ENCODE measurements at regions not wholly inside any gene's neighbourhood (a gene's known extent, or its start where the extent isn't known, plus 50 kb on each side); places are given as distances from the start of the nearest gene placed in this dataset.

GRCh38 chr7:79877874-79878465 is 256.7 kb upstream of the GNAI1 start:
- H3K9me3 ChIP-seq = no peaks in the 10 kb centered on the region
- H3K4me3 ChIP-seq = no peak overlapping the region
- no peaks in the 10 kb centered on the region for H3K36me3 ChIP-seq
- H3K4me1 ChIP-seq = no peaks in the 10 kb centered on the region
- ATAC-seq (no peak), DNase-seq (no peak)
- WGBS, 2 donors = 84 to 87% methylated on average over 3 of the region's 3 CpGs
- no peaks in the 10 kb centered on the region for H3K27me3 ChIP-seq
- H3K27ac ChIP-seq = no peak overlapping the region
- no peak for TF ChIP-seq CTCF (IDR thresholded peaks at IDR 0.05)
- intact Hi-C loops (cut with DNase I) = no loop called here

- no peak for TF ChIP-seq CTCF (IDR thresholded peaks at IDR 0.05)
These were observed 257.8 kb upstream of the GNAI1 start for GRCh38 chr7:79876848-79877252.

GRCh38 chr7:79874797-79875196 is 259.8 kb upstream of the GNAI1 start:
- no peaks in the 10 kb centered on the region for H3K27me3 ChIP-seq
- ATAC-seq = no peak
- no peak overlapping the region for H3K27ac ChIP-seq
- no peak for DNase-seq
- 64 to 74% methylated on average over 1 of the region's 1 CpG for WGBS, 2 donors
- intact Hi-C loops (cut with DNase I) = no loop called here
- H3K4me1 ChIP-seq = no peaks in the 10 kb centered on the region
- no peaks in the 10 kb centered on the region for H3K36me3 ChIP-seq
- no peak overlapping the region for H3K4me3 ChIP-seq
- H3K9me3 ChIP-seq = peaks cover 0 to 3% (median 0%) of the 10 kb centered on the region in 11 donors
- TF ChIP-seq CTCF (IDR thresholded peaks at IDR 0.05) = no peak

More at GRCh38 chr7:79876848-79877252, 257.8 kb upstream of the GNAI1 start:
- no peak overlapping the region for H3K4me3 ChIP-seq
- DNase-seq (no peak), ATAC-seq (no peak)
- intact Hi-C loops (cut with DNase I) = no loop called here
- H3K9me3 ChIP-seq = no peaks in the 10 kb centered on the region
- no peaks in the 10 kb centered on the region for H3K4me1 ChIP-seq
- 72 to 73% methylated on average over 6 of the region's 6 CpGs for WGBS, 2 donors
- no peaks in the 10 kb centered on the region for H3K36me3 ChIP-seq
- no peak overlapping the region for H3K27ac ChIP-seq
- H3K27me3 ChIP-seq = no peaks in the 10 kb centered on the region

- H3K4me3 ChIP-seq = no peak overlapping the region
- no peak for TF ChIP-seq CTCF (IDR thresholded peaks at IDR 0.05)
- H3K27ac ChIP-seq = no peak overlapping the region
- H3K27me3 ChIP-seq = no peaks in the 10 kb centered on the region
- intact Hi-C loops (cut with DNase I) = no loop called here
- H3K4me1 ChIP-seq = no peaks in the 10 kb centered on the region
- H3K9me3 ChIP-seq = peaks cover 0 to 8% (median 0%) of the 10 kb centered on the region in 11 donors
- 65 to 74% methylated on average over 2 of the region's 2 CpGs for WGBS, 2 donors
- no peak for DNase-seq
- no peaks in the 10 kb centered on the region for H3K36me3 ChIP-seq
- no peak for ATAC-seq
These were observed 262.5 kb upstream of the GNAI1 start for GRCh38 chr7:79872176-79872575.
